GM23338 (cell line): ENCODE measurements at regions not wholly inside any gene's neighbourhood (a gene's known extent, or its start where the extent isn't known, plus 50 kb on each side); places are given as distances from the start of the nearest gene placed in this dataset.
A peak's percentile ranks its signal among the peaks of the same experiment; 100 is the strongest.

Experiments
- ATAC-seq: fragments of 200-7000 bp; cut with Tn5 transposase; 3 replicates; pipeline ENCODE4 v1.9.1; 2020
- DNase-seq: peaks from one replicate; pipeline ENCODE4 v3.0.0-alpha.2; 2015; ENCODE audit warnings: low spot score
- H2AFZ ChIP-seq: fragments of 200-600 bp; sonication (generic); 2 replicates; pipeline ENCODE4 v1.8.0; 2016; ENCODE audit warnings: antibody characterized with exemption, mild to moderate bottlenecking, moderate library complexity
- H3F3A ChIP-seq: fragments of 200-600 bp; sonication (generic); replicated peaks from 2 replicates; pipeline ENCODE4 v1.8.0; 2017; ENCODE audit warnings: antibody characterized with exemption, mixed run types, low read depth
- H3K27ac ChIP-seq: fragments of 200-600 bp; sonication (generic); 2 replicates; pipeline ENCODE4 v1.6.1; 2016; ENCODE audit warnings: low read depth
- H3K27me3 ChIP-seq: fragments of 200-600 bp; sonication (generic); 2 replicates; pipeline ENCODE4 v1.8.0; 2016; ENCODE audit warnings: mild to moderate bottlenecking, mixed run types, moderate library complexity; ENCODE audit not compliant: insufficient read depth
- H3K36me3 ChIP-seq: fragments of 200-600 bp; sonication (generic); 2 replicates; pipeline ENCODE4 v1.8.0; 2016; ENCODE audit warnings: mild to moderate bottlenecking; ENCODE audit not compliant: insufficient read depth
- H3K4me1 ChIP-seq: fragments of 200-600 bp; sonication (generic); 2 replicates; pipeline ENCODE4 v1.8.0; 2016; ENCODE audit warnings: mild to moderate bottlenecking, moderate library complexity; ENCODE audit not compliant: insufficient read depth
- H3K4me2 ChIP-seq: fragments of 200-600 bp; sonication (generic); 2 replicates; pipeline ENCODE4 v1.7.1; 2017; ENCODE audit warnings: mixed run types
- H3K4me3 ChIP-seq: fragments of 200-600 bp; sonication (generic); 2 replicates; pipeline ENCODE4 v1.6.1; 2016; ENCODE audit warnings: mixed run types
- H3K79me2 ChIP-seq: fragments of 200-600 bp; sonication (generic); replicated peaks from 2 replicates; pipeline ENCODE4 v1.8.0; 2017; ENCODE audit warnings: mild to moderate bottlenecking; ENCODE audit not compliant: insufficient read depth
- H3K9me2 ChIP-seq: fragments of 200-600 bp; sonication (generic); 2 replicates; pipeline ENCODE4 v1.8.0; 2017; ENCODE audit not compliant: insufficient read depth
- H4K20me1 ChIP-seq: fragments of 200-600 bp; sonication (generic); replicated peaks from 2 replicates; pipeline ENCODE4 v1.8.0; 2017; ENCODE audit warnings: mild to moderate bottlenecking; ENCODE audit not compliant: insufficient read depth
- H3K27ac Mint-ChIP-seq: 2 replicates; pipeline ENCODE4 v1.8.0; 2020; ENCODE audit warnings: inconsistent platforms, mild to moderate bottlenecking, moderate library complexity, mixed read lengths
- H3K27me3 Mint-ChIP-seq: 3 replicates; pipeline ENCODE4 v1.8.0; 2022; ENCODE audit warnings: low read depth, mild to moderate bottlenecking, moderate library complexity, mixed read lengths, inconsistent platforms; ENCODE audit not compliant: insufficient read depth, poor library complexity
- H3K36me3 Mint-ChIP-seq: 3 replicates; pipeline ENCODE4 v1.8.0; 2021; ENCODE audit warnings: low read depth, mild to moderate bottlenecking, inconsistent platforms, moderate library complexity, mixed read lengths
- H3K4me1 Mint-ChIP-seq: 3 replicates; pipeline ENCODE4 v1.8.0; 2020; ENCODE audit warnings: mild to moderate bottlenecking, inconsistent platforms, mixed read lengths
- H3K4me3 Mint-ChIP-seq: 3 replicates; pipeline ENCODE4 v1.8.0; 2021; ENCODE audit warnings: moderate library complexity, mild to moderate bottlenecking, inconsistent platforms, mixed read lengths
- H3K9me3 Mint-ChIP-seq: 3 replicates; pipeline ENCODE4 v1.8.0; 2020; ENCODE audit warnings: moderate library complexity, mild to moderate bottlenecking, inconsistent platforms, mixed read lengths
- CREB1 ChIP-seq: fragments of 250-450 bp; sonication (Bioruptor Pico); IDR thresholded peaks from 2 replicates; pipeline ENCODE4 v1.5.0; 2020; ENCODE audit warnings: low read depth, mild to moderate bottlenecking, moderate library complexity
- EZH2 ChIP-seq: fragments of 200-600 bp; sonication (generic); IDR thresholded peaks from one replicate; pipeline ENCODE4 v1.8.0; 2017; ENCODE audit warnings: antibody characterized with exemption, mild to moderate bottlenecking, low read depth; ENCODE audit not compliant: unreplicated experiment
- EZH2phosphoT487 ChIP-seq: fragments of 200-600 bp; sonication (generic); IDR thresholded peaks from one replicate; pipeline ENCODE4 v1.8.1; 2018; ENCODE audit warnings: antibody characterized with exemption; ENCODE audit not compliant: unreplicated experiment
- JUNB ChIP-seq: IDR thresholded peaks from one replicate; pipeline ENCODE4 v1.6.1; 2016; ENCODE audit warnings: antibody characterized with exemption; ENCODE audit not compliant: unreplicated experiment
- STAT1 ChIP-seq: IDR thresholded peaks from one replicate; pipeline ENCODE4 v1.6.1; 2016; ENCODE audit warnings: antibody characterized with exemption; ENCODE audit not compliant: unreplicated experiment
- ZNF114 ChIP-seq: fragments of 250-450 bp; sonication (Bioruptor Pico); IDR thresholded peaks from 2 replicates; pipeline ENCODE4 v1.5.0; 2020; ENCODE audit warnings: mild to moderate bottlenecking, moderate library complexity
- ZNF331 ChIP-seq: fragments of 250-450 bp; sonication (Bioruptor Pico); IDR thresholded peaks from 2 replicates; pipeline ENCODE4 v1.5.0; 2020; ENCODE audit warnings: low read depth, mild to moderate bottlenecking, moderate library complexity
- ZNF462 ChIP-seq: fragments of 250-450 bp; sonication (Bioruptor Pico); IDR thresholded peaks from 2 replicates; pipeline ENCODE4 v1.5.0; 2020; ENCODE audit warnings: mild to moderate bottlenecking, moderate library complexity
- TF ChIP-seq, protein P1 (sequence below): IDR thresholded peaks from one replicate; pipeline ENCODE4 v1.6.1; 2018; ENCODE audit warnings: antibody characterized with exemption; ENCODE audit not compliant: unreplicated experiment
- TF ChIP-seq, protein P2 (sequence below), 2 experiments: fragments of 200-600 bp in 1 of 2; sonication (generic) in 1 of 2; conservative IDR thresholded peaks; 2 replicates each; pipeline versions ENCODE4 v1.5.1 to v1.6.1; 2016 to 2017; ENCODE audit warnings: antibody characterized with exemption in 2 of 2, low read depth in 2 of 2, mild to moderate bottlenecking in 2 of 2, moderate library complexity in 1 of 2

DNA sequence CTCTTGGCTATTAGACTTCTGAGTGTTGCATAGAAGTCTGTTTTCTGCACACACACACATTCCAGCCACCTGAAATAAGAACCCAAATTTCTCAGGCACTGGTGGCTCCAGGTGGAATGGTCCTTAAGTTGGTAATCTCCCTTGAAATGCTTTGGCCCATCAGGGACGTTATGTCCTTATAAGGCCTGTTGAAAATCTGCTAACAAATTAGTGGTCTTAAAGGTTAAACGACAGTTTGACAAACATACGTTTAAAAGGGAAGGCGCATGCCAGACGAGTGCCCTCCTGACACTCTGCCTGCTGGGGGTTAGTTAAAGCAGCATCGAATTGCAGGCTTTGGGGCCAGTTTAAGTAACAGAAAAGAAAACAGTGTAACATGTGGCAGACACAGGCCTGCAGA, 125.0 kb downstream of the TBX22 start:
- Mint-ChIP-seq H3K27me3 (no peaks in the 10 kb centered on the region), H3K4me3 (no peak overlapping the region), H3K9me3 (peaks cover 3% of the 10 kb centered on the region), H3K36me3 (no peaks in the 10 kb centered on the region), H3K4me1 (peaks cover 20% of the 10 kb centered on the region; the same call in 2 of the 3 replicates), H3K27ac (no peak overlapping the region)
- ATAC-seq (no peak; the same call in 2 of the 3 replicates), DNase-seq (peak; percentile 10)
- no peak overlapping the region for H3K27ac ChIP-seq
- no peaks in the 10 kb centered on the region for H3F3A ChIP-seq
- H3K9me2 ChIP-seq: no peaks in the 10 kb centered on the region
- no peaks in the 10 kb centered on the region for H3K27me3 ChIP-seq
- H3K36me3 ChIP-seq: no peaks in the 10 kb centered on the region
- TF ChIP-seq, protein P1, sequence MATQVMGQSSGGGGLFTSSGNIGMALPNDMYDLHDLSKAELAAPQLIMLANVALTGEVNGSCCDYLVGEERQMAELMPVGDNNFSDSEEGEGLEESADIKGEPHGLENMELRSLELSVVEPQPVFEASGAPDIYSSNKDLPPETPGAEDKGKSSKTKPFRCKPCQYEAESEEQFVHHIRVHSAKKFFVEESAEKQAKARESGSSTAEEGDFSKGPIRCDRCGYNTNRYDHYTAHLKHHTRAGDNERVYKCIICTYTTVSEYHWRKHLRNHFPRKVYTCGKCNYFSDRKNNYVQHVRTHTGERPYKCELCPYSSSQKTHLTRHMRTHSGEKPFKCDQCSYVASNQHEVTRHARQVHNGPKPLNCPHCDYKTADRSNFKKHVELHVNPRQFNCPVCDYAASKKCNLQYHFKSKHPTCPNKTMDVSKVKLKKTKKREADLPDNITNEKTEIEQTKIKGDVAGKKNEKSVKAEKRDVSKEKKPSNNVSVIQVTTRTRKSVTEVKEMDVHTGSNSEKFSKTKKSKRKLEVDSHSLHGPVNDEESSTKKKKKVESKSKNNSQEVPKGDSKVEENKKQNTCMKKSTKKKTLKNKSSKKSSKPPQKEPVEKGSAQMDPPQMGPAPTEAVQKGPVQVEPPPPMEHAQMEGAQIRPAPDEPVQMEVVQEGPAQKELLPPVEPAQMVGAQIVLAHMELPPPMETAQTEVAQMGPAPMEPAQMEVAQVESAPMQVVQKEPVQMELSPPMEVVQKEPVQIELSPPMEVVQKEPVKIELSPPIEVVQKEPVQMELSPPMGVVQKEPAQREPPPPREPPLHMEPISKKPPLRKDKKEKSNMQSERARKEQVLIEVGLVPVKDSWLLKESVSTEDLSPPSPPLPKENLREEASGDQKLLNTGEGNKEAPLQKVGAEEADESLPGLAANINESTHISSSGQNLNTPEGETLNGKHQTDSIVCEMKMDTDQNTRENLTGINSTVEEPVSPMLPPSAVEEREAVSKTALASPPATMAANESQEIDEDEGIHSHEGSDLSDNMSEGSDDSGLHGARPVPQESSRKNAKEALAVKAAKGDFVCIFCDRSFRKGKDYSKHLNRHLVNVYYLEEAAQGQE: no peak
- H3K4me2 ChIP-seq: no peak overlapping the region
- H4K20me1 ChIP-seq: no peaks in the 10 kb centered on the region
- no peak overlapping the region for H3K4me3 ChIP-seq
- no peaks in the 10 kb centered on the region for H3K4me1 ChIP-seq
- no peak overlapping the region for H2AFZ ChIP-seq
- no peaks in the 10 kb centered on the region for H3K79me2 ChIP-seq

GRCh38 chrX:80170581-80170980, 156.0 kb downstream of the TBX22 start:
- Mint-ChIP-seq H3K4me3 (no peak overlapping the region), H3K27ac (no peak overlapping the region), H3K4me1 (no peaks in the 10 kb centered on the region), H3K27me3 (no peaks in the 10 kb centered on the region), H3K36me3 (no peaks in the 10 kb centered on the region), H3K9me3 (peaks cover 11% of the 10 kb centered on the region)
- ATAC-seq (no peak), DNase-seq (no peak)
- no peak overlapping the region for H3K27ac ChIP-seq
- no peaks in the 10 kb centered on the region for H3K79me2 ChIP-seq
- no peaks in the 10 kb centered on the region for H3K9me2 ChIP-seq
- no peaks in the 10 kb centered on the region for H4K20me1 ChIP-seq
- no peaks in the 10 kb centered on the region for H3K4me1 ChIP-seq
- no peaks in the 10 kb centered on the region for H3F3A ChIP-seq
- no peak overlapping the region for H3K4me2 ChIP-seq
- H3K4me3 ChIP-seq: no peak overlapping the region
- H3K27me3 ChIP-seq: no peaks in the 10 kb centered on the region
- H2AFZ ChIP-seq: no peak overlapping the region
- no peaks in the 10 kb centered on the region for H3K36me3 ChIP-seq
- TF ChIP-seq EZH2 (no peak), JUNB (no peak), ZNF114 (CRISPR knock-in tag) (no peak), STAT1 (no peak), ZNF462 (CRISPR knock-in tag) (no peak), CREB1 (no peak), ZNF331 (CRISPR knock-in tag) (no peak), EZH2phosphoT487 (no peak)
- TF ChIP-seq, protein P2, sequence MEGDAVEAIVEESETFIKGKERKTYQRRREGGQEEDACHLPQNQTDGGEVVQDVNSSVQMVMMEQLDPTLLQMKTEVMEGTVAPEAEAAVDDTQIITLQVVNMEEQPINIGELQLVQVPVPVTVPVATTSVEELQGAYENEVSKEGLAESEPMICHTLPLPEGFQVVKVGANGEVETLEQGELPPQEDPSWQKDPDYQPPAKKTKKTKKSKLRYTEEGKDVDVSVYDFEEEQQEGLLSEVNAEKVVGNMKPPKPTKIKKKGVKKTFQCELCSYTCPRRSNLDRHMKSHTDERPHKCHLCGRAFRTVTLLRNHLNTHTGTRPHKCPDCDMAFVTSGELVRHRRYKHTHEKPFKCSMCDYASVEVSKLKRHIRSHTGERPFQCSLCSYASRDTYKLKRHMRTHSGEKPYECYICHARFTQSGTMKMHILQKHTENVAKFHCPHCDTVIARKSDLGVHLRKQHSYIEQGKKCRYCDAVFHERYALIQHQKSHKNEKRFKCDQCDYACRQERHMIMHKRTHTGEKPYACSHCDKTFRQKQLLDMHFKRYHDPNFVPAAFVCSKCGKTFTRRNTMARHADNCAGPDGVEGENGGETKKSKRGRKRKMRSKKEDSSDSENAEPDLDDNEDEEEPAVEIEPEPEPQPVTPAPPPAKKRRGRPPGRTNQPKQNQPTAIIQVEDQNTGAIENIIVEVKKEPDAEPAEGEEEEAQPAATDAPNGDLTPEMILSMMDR (conservative IDR thresholded peaks at IDR 0.05; ENCODE audit: low read depth in 2 of 2): no peak
